ENCODE measurements at regions not wholly inside any gene's neighbourhood (a gene's known extent, or its start where the extent isn't known, plus 50 kb on each side); places are given as distances from the start of the nearest gene placed in this dataset.

DNA sequence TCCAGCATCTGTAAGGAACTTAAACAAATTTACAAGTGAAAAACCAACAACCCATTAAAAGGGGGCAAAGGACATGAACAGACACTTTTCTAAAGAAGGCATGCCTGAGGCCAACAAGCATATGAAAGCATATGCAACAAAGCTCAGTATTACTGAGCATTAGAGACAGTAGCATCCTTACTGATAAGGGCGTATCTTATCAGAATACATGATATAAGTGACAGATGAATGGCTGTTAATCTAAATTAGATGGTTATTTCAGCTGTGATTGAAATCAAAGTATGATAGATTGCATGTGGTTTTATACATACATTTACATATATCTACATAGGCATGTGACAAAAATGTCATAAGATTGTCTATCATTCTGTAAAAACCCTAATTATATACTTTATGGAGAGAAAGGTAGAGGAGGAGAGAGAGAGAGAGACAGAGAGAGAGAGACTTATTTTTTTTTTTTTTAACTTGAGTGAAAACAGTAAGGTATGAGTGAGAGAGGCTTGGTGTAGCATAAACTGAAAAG is 1240.7 kb downstream of the FAM181B start:
- no peaks in the 10 kb centered on the region for H3K4me1 ChIP-seq
- no peak overlapping the region for H3K4me3 ChIP-seq
- no peaks in the 10 kb centered on the region for H3K27me3 ChIP-seq
- no peak overlapping the region for H3K27ac ChIP-seq
- TF ChIP-seq, protein P1, sequence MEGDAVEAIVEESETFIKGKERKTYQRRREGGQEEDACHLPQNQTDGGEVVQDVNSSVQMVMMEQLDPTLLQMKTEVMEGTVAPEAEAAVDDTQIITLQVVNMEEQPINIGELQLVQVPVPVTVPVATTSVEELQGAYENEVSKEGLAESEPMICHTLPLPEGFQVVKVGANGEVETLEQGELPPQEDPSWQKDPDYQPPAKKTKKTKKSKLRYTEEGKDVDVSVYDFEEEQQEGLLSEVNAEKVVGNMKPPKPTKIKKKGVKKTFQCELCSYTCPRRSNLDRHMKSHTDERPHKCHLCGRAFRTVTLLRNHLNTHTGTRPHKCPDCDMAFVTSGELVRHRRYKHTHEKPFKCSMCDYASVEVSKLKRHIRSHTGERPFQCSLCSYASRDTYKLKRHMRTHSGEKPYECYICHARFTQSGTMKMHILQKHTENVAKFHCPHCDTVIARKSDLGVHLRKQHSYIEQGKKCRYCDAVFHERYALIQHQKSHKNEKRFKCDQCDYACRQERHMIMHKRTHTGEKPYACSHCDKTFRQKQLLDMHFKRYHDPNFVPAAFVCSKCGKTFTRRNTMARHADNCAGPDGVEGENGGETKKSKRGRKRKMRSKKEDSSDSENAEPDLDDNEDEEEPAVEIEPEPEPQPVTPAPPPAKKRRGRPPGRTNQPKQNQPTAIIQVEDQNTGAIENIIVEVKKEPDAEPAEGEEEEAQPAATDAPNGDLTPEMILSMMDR (IDR thresholded peaks at IDR 0.05 in 4 of 5, conservative IDR thresholded peaks at IDR 0.05 in 1 of 5), result no peak
- TF ChIP-seq POLR2A (IDR thresholded peaks at IDR 0.05), result no peak
- no peak for DNase-seq
- H3K36me3 ChIP-seq, result no peaks in the 10 kb centered on the region
- H3K9me3 ChIP-seq, result no peaks in the 10 kb centered on the region
- intact Hi-C loops (cut with DNase I; ENCODE audit: low total_unique reads), result no loop called here
- ATAC-seq, result no peak
- in situ Hi-C loops (cut with MboI; ENCODE audit: low sequenced_read_pairs in 4 of 4), result no loop called here

DNA sequence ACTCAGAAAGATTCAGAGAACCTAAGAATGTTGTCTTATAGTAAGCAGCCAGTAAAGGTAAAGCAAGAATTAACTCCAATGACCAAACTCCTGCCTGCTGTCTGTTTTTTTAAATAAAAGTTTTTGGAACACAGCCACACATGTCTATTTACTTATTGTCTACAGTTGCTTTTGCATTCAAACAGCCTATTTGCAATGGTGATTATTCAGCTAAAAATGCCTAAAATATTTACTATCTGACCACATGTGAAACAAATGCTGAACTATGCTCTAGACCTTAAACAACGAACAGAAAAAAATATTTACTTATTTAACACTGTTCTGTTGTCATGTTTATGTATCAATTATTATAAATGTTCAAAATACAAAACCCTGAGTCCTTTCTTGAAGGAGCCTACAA is 1246.6 kb downstream of the FAM181B start:
- in situ Hi-C loops (cut with MboI; ENCODE audit: low sequenced_read_pairs in 4 of 4), result no loop called here
- H3K4me3 ChIP-seq, result no peak overlapping the region
- intact Hi-C loops (cut with DNase I; ENCODE audit: low total_unique reads), result no loop called here
- no peaks in the 10 kb centered on the region for H3K4me1 ChIP-seq
- no peaks in the 10 kb centered on the region for H3K9me3 ChIP-seq
- no peaks in the 10 kb centered on the region for H3K36me3 ChIP-seq
- TF ChIP-seq POLR2A (IDR thresholded peaks at IDR 0.05), result no peak
- TF ChIP-seq, protein P1 (IDR thresholded peaks at IDR 0.05 in 4 of 5, conservative IDR thresholded peaks at IDR 0.05 in 1 of 5), result no peak
- ATAC-seq, result no peak
- H3K27me3 ChIP-seq, result no peaks in the 10 kb centered on the region
- DNase-seq, result no peak
- no peak overlapping the region for H3K27ac ChIP-seq

DNA sequence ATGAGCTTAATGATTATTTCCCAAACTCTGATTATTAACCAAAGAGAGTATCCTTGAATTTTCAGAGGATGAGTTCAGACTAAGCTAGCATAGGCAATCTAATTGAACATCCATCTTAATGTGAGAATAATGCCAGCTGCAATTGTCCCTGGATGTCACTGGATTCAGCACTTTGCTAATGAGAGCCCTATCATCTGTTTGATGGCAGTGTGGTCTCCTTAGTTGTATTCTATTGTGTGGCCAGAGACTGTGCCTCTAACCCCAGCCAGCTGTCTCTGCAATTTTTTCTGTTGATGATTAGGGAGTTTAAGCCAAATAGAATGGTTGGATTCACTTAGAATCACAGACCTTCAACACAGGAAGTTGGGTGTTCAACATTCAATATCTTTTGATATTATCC is 1249.5 kb downstream of the FAM181B start:
- H3K4me3 ChIP-seq, result no peak overlapping the region
- H3K4me1 ChIP-seq, result no peaks in the 10 kb centered on the region
- H3K27me3 ChIP-seq, result no peaks in the 10 kb centered on the region
- no peaks in the 10 kb centered on the region for H3K9me3 ChIP-seq
- H3K27ac ChIP-seq, result no peak overlapping the region
- TF ChIP-seq, protein P1 (IDR thresholded peaks at IDR 0.05 in 4 of 5, conservative IDR thresholded peaks at IDR 0.05 in 1 of 5), result no peak
- TF ChIP-seq POLR2A (IDR thresholded peaks at IDR 0.05), result no peak
- in situ Hi-C loops (cut with MboI; ENCODE audit: low sequenced_read_pairs in 4 of 4) (no loop called here), intact Hi-C loops (cut with DNase I; ENCODE audit: low total_unique reads) (no loop called here)
- DNase-seq, result no peak
- no peak for ATAC-seq
- no peaks in the 10 kb centered on the region for H3K36me3 ChIP-seq

DNA sequence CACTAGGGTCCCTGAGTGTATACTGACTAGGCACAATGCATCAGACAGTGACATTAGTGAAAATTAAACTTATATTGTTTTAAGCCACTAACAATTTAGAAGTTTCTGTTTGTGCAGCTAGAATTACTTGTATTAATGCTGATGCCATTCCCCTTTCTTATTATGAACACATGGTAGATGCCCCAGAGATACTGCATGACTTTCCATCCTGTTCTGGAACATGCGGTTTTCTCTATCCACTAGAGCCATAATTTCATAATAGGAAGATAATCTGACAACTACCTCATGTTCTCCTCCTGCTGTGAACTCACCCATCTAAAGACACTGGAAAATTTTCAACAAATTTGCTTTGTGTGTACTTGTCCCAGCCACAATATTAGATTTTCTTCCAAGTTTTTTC is 1256.4 kb downstream of the FAM181B start:
- H3K36me3 ChIP-seq, result no peaks in the 10 kb centered on the region
- in situ Hi-C loops (cut with MboI; ENCODE audit: low sequenced_read_pairs in 4 of 4), result no loop called here
- DNase-seq, result no peak
- no peak overlapping the region for H3K4me3 ChIP-seq
- no peak for TF ChIP-seq POLR2A (IDR thresholded peaks at IDR 0.05)
- TF ChIP-seq, protein P1 (IDR thresholded peaks at IDR 0.05 in 4 of 5, conservative IDR thresholded peaks at IDR 0.05 in 1 of 5), result no peak
- H3K27me3 ChIP-seq, result no peaks in the 10 kb centered on the region
- no peak for ATAC-seq
- H3K4me1 ChIP-seq, result no peaks in the 10 kb centered on the region
- H3K27ac ChIP-seq, result no peak overlapping the region
- intact Hi-C loops (cut with DNase I; ENCODE audit: low total_unique reads), result no loop called here
- no peaks in the 10 kb centered on the region for H3K9me3 ChIP-seq

DNA sequence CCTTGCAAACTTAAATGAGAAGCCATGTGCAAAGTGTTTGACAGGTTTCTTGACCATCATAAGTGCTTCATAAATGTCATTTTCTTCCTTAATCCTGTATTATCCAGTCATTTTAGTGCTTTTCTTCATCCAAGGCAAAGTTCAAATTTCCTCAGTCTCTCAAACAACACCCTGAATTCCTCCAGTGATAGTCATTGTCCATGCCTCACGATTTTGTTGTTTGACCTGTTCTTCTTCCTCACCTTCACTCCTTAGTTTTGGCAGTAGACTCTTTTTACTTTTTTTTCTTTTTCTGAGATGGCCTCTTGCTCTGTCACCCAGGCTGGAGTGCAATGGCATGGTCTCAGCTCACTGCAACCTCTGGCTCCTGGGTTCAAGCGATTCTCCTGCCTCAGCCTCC is 1257.3 kb downstream of the FAM181B start:
- Histone ChIP-seq H3K9me3 (no peaks in the 10 kb centered on the region), H3K4me3 (no peak overlapping the region), H3K36me3 (no peaks in the 10 kb centered on the region), H3K4me1 (no peaks in the 10 kb centered on the region), H3K27ac (no peak overlapping the region), H3K27me3 (no peaks in the 10 kb centered on the region)
- TF ChIP-seq, protein P1 (IDR thresholded peaks at IDR 0.05 in 4 of 5, conservative IDR thresholded peaks at IDR 0.05 in 1 of 5), result no peak
- TF ChIP-seq POLR2A (IDR thresholded peaks at IDR 0.05), result no peak
- in situ Hi-C loops (cut with MboI; ENCODE audit: low sequenced_read_pairs in 4 of 4) (no loop called here), intact Hi-C loops (cut with DNase I; ENCODE audit: low total_unique reads) (no loop called here)
- ATAC-seq (no peak), DNase-seq (no peak)

All from gastrocnemius medialis (tissue), 4 donors.